ENCODE measurements at regions not wholly inside any gene's neighbourhood (a gene's known extent, or its start where the extent isn't known, plus 50 kb on each side); places are given as distances from the start of the nearest gene placed in this dataset.
"Not testable (repeated sequence)": the region's sequence is repeated elsewhere in the genome, so short reads cannot be mapped to it uniquely, and the experiment has no call there.

DNA sequence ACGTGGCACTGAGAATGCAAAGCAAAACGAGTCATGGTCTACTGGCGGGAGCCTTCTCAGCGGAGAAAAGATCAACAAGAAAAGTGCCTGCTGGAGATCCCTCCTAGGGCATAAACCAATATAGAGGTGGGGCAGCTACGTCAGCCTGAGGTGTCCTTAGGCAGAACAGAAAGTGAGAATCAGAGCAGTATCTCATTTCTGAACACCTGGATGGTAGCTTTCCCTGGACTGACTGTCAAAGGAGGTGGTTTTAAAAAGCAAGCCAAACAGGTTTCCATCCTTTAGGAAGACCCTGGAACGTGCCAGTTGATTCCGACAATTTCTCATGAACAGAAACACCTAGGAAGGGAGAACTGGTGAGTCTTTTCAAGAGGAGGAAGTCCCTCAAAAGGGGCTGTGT is 71.4 kb upstream of the NBPF9 start:
- not testable (repeated sequence) for TF ChIP-seq EZH2 (IDR thresholded peaks at IDR 0.05; ENCODE audit: low read length, missing control alignments)
- TF ChIP-seq, protein P1, sequence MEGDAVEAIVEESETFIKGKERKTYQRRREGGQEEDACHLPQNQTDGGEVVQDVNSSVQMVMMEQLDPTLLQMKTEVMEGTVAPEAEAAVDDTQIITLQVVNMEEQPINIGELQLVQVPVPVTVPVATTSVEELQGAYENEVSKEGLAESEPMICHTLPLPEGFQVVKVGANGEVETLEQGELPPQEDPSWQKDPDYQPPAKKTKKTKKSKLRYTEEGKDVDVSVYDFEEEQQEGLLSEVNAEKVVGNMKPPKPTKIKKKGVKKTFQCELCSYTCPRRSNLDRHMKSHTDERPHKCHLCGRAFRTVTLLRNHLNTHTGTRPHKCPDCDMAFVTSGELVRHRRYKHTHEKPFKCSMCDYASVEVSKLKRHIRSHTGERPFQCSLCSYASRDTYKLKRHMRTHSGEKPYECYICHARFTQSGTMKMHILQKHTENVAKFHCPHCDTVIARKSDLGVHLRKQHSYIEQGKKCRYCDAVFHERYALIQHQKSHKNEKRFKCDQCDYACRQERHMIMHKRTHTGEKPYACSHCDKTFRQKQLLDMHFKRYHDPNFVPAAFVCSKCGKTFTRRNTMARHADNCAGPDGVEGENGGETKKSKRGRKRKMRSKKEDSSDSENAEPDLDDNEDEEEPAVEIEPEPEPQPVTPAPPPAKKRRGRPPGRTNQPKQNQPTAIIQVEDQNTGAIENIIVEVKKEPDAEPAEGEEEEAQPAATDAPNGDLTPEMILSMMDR (conservative IDR thresholded peaks at IDR 0.05 in 1 of 2, IDR thresholded peaks at IDR 0.05 in 1 of 2; ENCODE audit: low read depth in 1 of 2, low read length in 2 of 2) = not testable (repeated sequence)

All from fibroblast of lung (primary cell).